Type B pancreatic cell (in vitro differentiated cells): ENCODE measurements at regions not wholly inside any gene's neighbourhood (a gene's known extent, or its start where the extent isn't known, plus 50 kb on each side); places are given as distances from the start of the nearest gene placed in this dataset.
"Not testable (repeated sequence)": the region's sequence is repeated elsewhere in the genome, so short reads cannot be mapped to it uniquely, and the experiment has no call there.

Source experiments
- DNase-seq: peaks from one replicate; pipeline ENCODE4 v3.0.0; 2021; ENCODE audit warnings: mixed read lengths; ENCODE audit not compliant: unreplicated experiment; ENCODE audit errors: extremely low spot score
- H3K27ac Mint-ChIP-seq: 2 replicates; pipeline ENCODE4 v1.8.0; 2021; ENCODE audit warnings: mild to moderate bottlenecking, mixed read lengths
- H3K27me3 Mint-ChIP-seq: 2 replicates; pipeline ENCODE4 v1.8.0; 2021; ENCODE audit warnings: mixed read lengths
- H3K36me3 Mint-ChIP-seq: 2 replicates; pipeline ENCODE4 v1.8.0; 2021; ENCODE audit warnings: mixed read lengths
- H3K4me1 Mint-ChIP-seq: one replicate; pipeline ENCODE4 v1.8.0; 2021; ENCODE audit warnings: mixed read lengths; ENCODE audit not compliant: unreplicated experiment
- H3K4me3 Mint-ChIP-seq: 2 replicates; pipeline ENCODE4 v1.8.0; 2021; ENCODE audit warnings: mild to moderate bottlenecking, mixed read lengths
- H3K9me3 Mint-ChIP-seq: 2 replicates; pipeline ENCODE4 v1.8.0; 2021; ENCODE audit warnings: mixed read lengths
- TF ChIP-seq, protein P1 (sequence below): fragments of 200-600 bp; sonication (generic); conservative IDR thresholded peaks from 2 replicates; pipeline ENCODE4 v1.5.0; 2021; ENCODE audit warnings: antibody characterized with exemption, mild to moderate bottlenecking

DNA sequence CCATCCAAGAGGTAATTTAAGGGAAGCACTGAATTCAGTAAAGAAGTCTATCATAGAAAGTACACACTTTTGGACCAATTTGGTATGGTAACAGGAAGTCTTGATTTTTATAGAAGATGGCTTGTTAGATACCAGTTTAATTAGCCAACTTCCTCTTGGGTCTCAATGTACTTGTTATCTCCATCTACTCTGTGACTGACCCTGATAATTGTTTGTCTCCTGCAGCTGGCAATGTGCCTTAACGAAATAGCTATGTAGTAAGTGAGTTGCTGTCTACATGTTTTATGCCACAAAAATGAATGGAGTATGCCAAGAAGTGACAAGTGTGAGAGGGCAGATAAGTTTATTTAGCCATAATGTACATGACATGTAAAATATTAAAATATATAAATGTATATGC is 410.5 kb upstream of the MAN1A1 start:
- no peak for DNase-seq
- Mint-ChIP-seq H3K27ac (no peak overlapping the region), H3K36me3 (no peaks in the 10 kb centered on the region), H3K27me3 (peaks cover 5% of the 10 kb centered on the region), H3K9me3 (no peaks in the 10 kb centered on the region), H3K4me1 (no peaks in the 10 kb centered on the region), H3K4me3 (no peak overlapping the region)
- TF ChIP-seq, protein P1, sequence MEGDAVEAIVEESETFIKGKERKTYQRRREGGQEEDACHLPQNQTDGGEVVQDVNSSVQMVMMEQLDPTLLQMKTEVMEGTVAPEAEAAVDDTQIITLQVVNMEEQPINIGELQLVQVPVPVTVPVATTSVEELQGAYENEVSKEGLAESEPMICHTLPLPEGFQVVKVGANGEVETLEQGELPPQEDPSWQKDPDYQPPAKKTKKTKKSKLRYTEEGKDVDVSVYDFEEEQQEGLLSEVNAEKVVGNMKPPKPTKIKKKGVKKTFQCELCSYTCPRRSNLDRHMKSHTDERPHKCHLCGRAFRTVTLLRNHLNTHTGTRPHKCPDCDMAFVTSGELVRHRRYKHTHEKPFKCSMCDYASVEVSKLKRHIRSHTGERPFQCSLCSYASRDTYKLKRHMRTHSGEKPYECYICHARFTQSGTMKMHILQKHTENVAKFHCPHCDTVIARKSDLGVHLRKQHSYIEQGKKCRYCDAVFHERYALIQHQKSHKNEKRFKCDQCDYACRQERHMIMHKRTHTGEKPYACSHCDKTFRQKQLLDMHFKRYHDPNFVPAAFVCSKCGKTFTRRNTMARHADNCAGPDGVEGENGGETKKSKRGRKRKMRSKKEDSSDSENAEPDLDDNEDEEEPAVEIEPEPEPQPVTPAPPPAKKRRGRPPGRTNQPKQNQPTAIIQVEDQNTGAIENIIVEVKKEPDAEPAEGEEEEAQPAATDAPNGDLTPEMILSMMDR = no peak

DNA sequence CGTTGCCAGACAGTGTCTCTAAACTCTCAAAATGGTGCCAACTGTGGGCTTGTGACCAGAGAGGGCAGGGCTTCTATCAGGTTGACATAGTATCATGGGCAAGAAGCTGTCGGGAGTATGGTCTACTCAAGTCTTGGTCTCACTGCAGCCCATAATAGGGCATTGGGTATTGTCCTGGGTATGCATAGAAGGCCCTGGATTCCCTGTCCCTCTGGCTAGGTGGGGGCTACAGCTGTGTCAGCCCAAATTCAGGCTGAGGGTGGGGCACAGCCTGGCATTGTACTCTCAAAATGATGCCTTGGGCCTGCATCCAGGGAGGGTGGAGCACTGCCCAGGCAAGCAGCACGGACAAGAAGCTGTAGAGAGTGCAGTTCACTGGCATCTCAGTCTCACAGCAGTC is 408.8 kb upstream of the MAN1A1 start:
- Mint-ChIP-seq H3K27me3 (peaks cover 5% of the 10 kb centered on the region), H3K4me1 (no peaks in the 10 kb centered on the region), H3K36me3 (no peaks in the 10 kb centered on the region), H3K27ac (no peak overlapping the region), H3K4me3 (no peak overlapping the region), H3K9me3 (no peaks in the 10 kb centered on the region)
- TF ChIP-seq, protein P1 = no peak
- no peak for DNase-seq

DNA sequence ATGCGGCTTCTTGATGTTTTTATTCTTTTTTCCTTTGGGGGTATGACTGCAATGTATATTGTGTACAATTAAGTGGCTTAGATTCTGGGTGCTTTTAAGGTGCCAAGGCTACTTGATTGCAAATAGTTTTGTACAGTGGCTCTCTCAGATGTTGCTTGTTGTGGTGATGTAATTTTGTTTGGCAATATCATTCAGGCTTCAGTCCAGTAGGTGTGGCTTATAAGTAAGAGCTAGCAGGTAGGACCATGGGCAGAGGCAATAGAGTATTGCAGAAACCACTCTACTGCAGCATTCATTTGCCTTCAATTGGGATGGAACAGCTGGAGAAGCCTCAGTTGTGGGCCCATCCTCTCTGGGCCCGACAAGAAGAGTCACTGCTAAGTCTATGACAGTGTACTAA is 407.9 kb upstream of the MAN1A1 start:
- Mint-ChIP-seq H3K36me3 (no peaks in the 10 kb centered on the region), H3K9me3 (no peaks in the 10 kb centered on the region), H3K4me3 (no peak overlapping the region), H3K27ac (no peak overlapping the region), H3K27me3 (peaks cover 5% of the 10 kb centered on the region), H3K4me1 (no peaks in the 10 kb centered on the region)
- TF ChIP-seq, protein P1 = no peak
- no peak for DNase-seq

DNA sequence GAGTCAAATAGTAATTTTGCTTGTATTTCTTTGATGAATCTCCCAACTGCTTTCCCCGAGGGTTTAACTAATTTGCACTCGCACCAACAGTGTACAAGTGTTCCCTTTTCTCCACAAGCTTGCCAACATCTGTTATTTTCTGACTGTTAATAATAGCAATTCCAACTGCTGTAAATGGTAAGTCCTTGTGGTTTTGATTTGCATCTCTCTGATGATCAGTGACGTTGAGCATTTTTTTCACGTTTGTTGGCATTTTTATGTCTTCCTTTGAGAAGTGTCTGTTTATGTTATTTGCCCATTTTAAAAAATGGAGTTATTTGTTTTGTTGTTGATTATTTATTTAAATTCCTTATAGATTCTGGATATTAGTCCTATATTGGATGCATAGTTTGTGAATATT is 399.8 kb upstream of the MAN1A1 start:
- no peak for DNase-seq
- Mint-ChIP-seq H3K27me3 (no peaks in the 10 kb centered on the region), H3K4me3 (no peak overlapping the region), H3K4me1 (no peaks in the 10 kb centered on the region), H3K9me3 (no peaks in the 10 kb centered on the region), H3K36me3 (no peaks in the 10 kb centered on the region), H3K27ac (no peak overlapping the region)
- TF ChIP-seq, protein P1 = no peak

DNA sequence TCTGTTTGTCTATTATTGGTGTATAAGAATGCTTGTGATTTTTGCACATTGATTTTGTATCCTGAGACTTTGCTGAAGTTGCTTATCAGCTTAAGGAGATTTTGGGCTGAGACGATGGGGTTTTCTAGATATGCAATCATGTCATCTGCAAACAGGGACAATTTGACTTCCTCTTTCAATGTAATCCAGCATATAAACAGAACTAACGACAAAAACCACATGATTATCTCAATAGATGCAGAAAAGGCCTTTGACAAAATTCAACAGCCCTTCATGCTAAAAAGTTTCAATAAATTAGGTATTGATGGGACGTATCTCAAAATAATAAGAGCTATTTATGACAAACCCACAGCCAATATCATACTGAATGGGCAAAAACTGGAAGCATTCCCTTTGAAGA is 399.0 kb upstream of the MAN1A1 start:
- DNase-seq, H3K27me3 Mint-ChIP-seq, H3K4me3 Mint-ChIP-seq, H3K9me3 Mint-ChIP-seq, H3K36me3 Mint-ChIP-seq, H3K4me1 Mint-ChIP-seq, H3K27ac Mint-ChIP-seq: not testable (repeated sequence)

DNA sequence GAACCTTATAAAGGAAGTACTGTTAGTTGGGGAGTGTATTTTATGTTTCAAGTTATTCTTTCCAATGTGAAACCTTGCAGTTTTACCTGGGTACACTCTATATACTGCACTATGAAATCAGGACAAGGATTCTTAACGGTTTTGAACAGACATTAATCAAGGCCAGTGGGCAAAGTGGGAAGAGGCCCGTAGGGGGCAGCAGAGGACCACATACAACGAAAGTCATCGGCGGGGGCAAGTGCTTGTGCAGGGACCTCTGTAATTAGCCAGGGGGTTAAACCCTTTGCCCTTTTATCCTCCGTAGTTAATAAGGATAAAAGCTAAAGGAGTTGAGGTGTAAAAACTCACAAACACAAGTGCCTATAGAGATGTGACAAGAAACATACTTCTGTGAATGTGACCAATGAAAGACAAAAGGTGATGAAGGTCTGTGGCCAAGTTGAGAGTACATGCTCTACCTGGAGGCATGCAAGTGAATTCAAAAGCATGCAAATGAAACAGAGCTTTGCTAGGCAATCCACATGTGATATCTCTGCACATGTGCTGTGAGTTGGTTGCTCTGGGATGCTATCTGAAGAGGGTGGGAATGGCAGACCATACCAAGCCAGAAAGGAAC is 392.7 kb upstream of the MAN1A1 start:
- H3K4me1 Mint-ChIP-seq = no peaks in the 10 kb centered on the region
- no peak for DNase-seq
- no peak overlapping the region for H3K27ac Mint-ChIP-seq
- no peak overlapping the region for H3K4me3 Mint-ChIP-seq
- H3K9me3 Mint-ChIP-seq = no peaks in the 10 kb centered on the region
- TF ChIP-seq, protein P1 = peak; percentile 89
- no peaks in the 10 kb centered on the region for H3K27me3 Mint-ChIP-seq
- no peaks in the 10 kb centered on the region for H3K36me3 Mint-ChIP-seq
